ENCODE measurements at regions not wholly inside any gene's neighbourhood (a gene's known extent, or its start where the extent isn't known, plus 50 kb on each side); places are given as distances from the start of the nearest gene placed in this dataset.

- H3K4ac ChIP-seq (ENCODE audit: low read depth, low read length), result no peak overlapping the region
- DNase-seq, result no peak
- no peak overlapping the region for H3K27ac ChIP-seq (ENCODE audit: insufficient read length, low read depth, low read length)
- no peaks in the 10 kb centered on the region for H3K9me3 ChIP-seq (ENCODE audit: control insufficient read depth, low read depth, low read length)
- Mint-ChIP-seq H3K27me3 (ENCODE audit: low read depth) (no peaks in the 10 kb centered on the region; the same call in none of the 2 replicates), H3K27ac (no peak overlapping the region), H3K9me3 (peaks cover 0 to 6% of the 10 kb centered on the region in 2 experiments; a peak in 4 of 5 replicates), H3K4me3 (no peak overlapping the region), H3K36me3 (ENCODE audit: insufficient read depth in 1 of 3, low read depth in 3 of 3) (peaks cover 0 to 6% (median 0%) of the 10 kb centered on the region in 3 experiments; a peak in 2 of 7 replicates), H3K4me1 (peaks cover 14 to 27% of the 10 kb centered on the region in 2 experiments)
- H2BK12ac ChIP-seq (ENCODE audit: insufficient read length, low read depth, low read length), result no peak overlapping the region
- no peak overlapping the region for H2AFZ ChIP-seq (ENCODE audit: low read length)
- H3K14ac ChIP-seq (ENCODE audit: insufficient read depth, low read length), result no peak overlapping the region
- no peak overlapping the region for H2BK5ac ChIP-seq (ENCODE audit: insufficient read length, low read length)
- no peaks in the 10 kb centered on the region for H4K20me1 ChIP-seq (ENCODE audit: control insufficient read depth, insufficient read depth, insufficient read length)
- no CpG with 5 or more reads among the region's 10 CpGs for WGBS (ENCODE audit: extremely low coverage, insufficient read length, low lambda C conversion rate)
- no peaks in the 10 kb centered on the region for H3K79me1 ChIP-seq (ENCODE audit: insufficient read depth, low read depth, low read length, poor library complexity, severe bottlenecking)
- no peak overlapping the region for H2BK120ac ChIP-seq (ENCODE audit: low read depth, low read length, poor library complexity, severe bottlenecking)
- peak overlapping the region; percentile 17 for H3K18ac ChIP-seq (ENCODE audit: insufficient read length, low read depth, low read length)
- no peak for TF ChIP-seq CTCF (conservative IDR thresholded peaks at IDR 0.05)
- no peaks in the 10 kb centered on the region for H3K79me2 ChIP-seq (ENCODE audit: insufficient read depth, low read length)
- H2BK20ac ChIP-seq (ENCODE audit: low read depth, low read length, poor library complexity, severe bottlenecking), result no peak overlapping the region
- H4K8ac ChIP-seq (replicated peaks; ENCODE audit: insufficient read length, low read depth, low read length), result no peak overlapping the region
- no peak overlapping the region for H2BK15ac ChIP-seq (ENCODE audit: low read depth, low read length)
- H3K4me1 ChIP-seq (ENCODE audit: insufficient read depth, low read length), result peaks cover 7% of the 10 kb centered on the region
- no peak overlapping the region for H3K9ac ChIP-seq (ENCODE audit: extremely low read depth, insufficient read length, low read length)
- H3K4me2 ChIP-seq (ENCODE audit: insufficient read depth, insufficient read length, low read length), result no peak overlapping the region
- no peak overlapping the region for H2AK5ac ChIP-seq (ENCODE audit: insufficient read length, low read length)
- H3K27me3 ChIP-seq (ENCODE audit: insufficient read depth, low read length), result no peaks in the 10 kb centered on the region
- H3K23ac ChIP-seq (ENCODE audit: insufficient read length, low read depth, low read length), result no peak overlapping the region
- H4K5ac ChIP-seq (ENCODE audit: insufficient read length, low read depth, low read length), result no peak overlapping the region
- H3K23me2 ChIP-seq (ENCODE audit: insufficient read length, low read depth, low read length, poor library complexity, severe bottlenecking), result no peaks in the 10 kb centered on the region
- H3T11ph ChIP-seq (ENCODE audit: low read length), result no peak overlapping the region
- H3K56ac ChIP-seq (ENCODE audit: insufficient read length, low read depth, low read length), result no peak overlapping the region
- no peak overlapping the region for H4K91ac ChIP-seq (ENCODE audit: insufficient read length, low read depth, low read length)
Observed at GRCh38 chr12:107393043-107393717, 292.4 kb upstream of the PWP1 start.

All from H9 (cell line).